Astrocyte (in vitro differentiated cells and primary cell): ENCODE measurements at regions not wholly inside any gene's neighbourhood (a gene's known extent, or its start where the extent isn't known, plus 50 kb on each side); places are given as distances from the start of the nearest gene placed in this dataset.
"Not testable (repeated sequence)": the region's sequence is repeated elsewhere in the genome, so short reads cannot be mapped to it uniquely, and the experiment has no call there.

Experiments used
- EZH2 ChIP-seq: IDR thresholded peaks from 2 replicates; pipeline ENCODE4 v1.6.1; 2012; ENCODE audit warnings: mild to moderate bottlenecking, low read length, inconsistent platforms; ENCODE audit not compliant: insufficient read depth
- TF ChIP-seq, protein P1 (sequence below): IDR thresholded peaks from 2 replicates; pipeline ENCODE4 v1.5.1; 2011; ENCODE audit warnings: low read depth, mild to moderate bottlenecking, inconsistent platforms, low read length, moderate library complexity; ENCODE audit not compliant: insufficient read depth

DNA sequence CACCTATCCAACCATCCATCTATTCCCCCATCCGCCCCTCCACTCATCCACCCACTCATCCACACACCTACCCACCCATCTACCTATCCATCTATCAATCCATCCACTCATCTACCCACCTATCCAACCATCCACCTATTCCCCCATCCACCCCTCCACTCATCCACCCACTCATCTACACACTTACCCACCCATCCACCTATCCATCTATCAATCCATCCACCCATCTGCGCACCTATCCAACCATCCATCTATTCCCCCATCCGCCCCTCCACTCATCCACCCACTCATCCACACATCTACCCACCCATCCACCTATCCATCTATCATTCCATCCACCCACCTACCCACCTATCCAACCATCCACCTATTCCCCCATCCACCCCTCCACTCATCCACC is 81.4 kb upstream of the PITRM1 start:
- TF ChIP-seq, protein P1, sequence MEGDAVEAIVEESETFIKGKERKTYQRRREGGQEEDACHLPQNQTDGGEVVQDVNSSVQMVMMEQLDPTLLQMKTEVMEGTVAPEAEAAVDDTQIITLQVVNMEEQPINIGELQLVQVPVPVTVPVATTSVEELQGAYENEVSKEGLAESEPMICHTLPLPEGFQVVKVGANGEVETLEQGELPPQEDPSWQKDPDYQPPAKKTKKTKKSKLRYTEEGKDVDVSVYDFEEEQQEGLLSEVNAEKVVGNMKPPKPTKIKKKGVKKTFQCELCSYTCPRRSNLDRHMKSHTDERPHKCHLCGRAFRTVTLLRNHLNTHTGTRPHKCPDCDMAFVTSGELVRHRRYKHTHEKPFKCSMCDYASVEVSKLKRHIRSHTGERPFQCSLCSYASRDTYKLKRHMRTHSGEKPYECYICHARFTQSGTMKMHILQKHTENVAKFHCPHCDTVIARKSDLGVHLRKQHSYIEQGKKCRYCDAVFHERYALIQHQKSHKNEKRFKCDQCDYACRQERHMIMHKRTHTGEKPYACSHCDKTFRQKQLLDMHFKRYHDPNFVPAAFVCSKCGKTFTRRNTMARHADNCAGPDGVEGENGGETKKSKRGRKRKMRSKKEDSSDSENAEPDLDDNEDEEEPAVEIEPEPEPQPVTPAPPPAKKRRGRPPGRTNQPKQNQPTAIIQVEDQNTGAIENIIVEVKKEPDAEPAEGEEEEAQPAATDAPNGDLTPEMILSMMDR, result not testable (repeated sequence)
- TF ChIP-seq EZH2, result not testable (repeated sequence)
